ENCODE measurements at regions not wholly inside any gene's neighbourhood (a gene's known extent, or its start where the extent isn't known, plus 50 kb on each side); places are given as distances from the start of the nearest gene placed in this dataset.

DNA sequence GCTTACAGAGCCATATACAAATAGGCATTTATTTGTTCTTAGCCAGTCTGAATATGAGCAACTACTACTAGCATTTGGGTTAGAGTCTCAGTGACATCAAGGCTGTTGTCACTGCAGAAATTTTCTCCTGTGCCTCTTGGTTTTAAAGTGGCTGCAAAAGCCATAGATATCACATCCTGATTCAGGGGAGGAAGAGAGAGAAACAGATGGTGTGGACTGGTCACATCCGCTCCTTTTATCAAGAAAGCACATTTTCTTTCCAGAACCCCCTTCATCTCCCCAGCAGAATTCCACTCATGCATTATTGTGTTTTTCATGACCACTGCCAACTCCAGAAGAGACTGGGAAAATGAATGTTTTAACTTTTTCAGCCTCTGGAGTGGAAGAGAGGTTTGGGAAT is 69.8 kb downstream of the PTTG1 start:
- TF ChIP-seq KMT2A (CRISPR knock-in tag; IDR thresholded peaks at IDR 0.05) (no peak), SCMH1 (CRISPR knock-in tag; IDR thresholded peaks at IDR 0.05; ENCODE audit: borderline replicate concordance) (no peak)

Data from HepG2 (cell line).